ENCODE measurements at regions not wholly inside any gene's neighbourhood (a gene's known extent, or its start where the extent isn't known, plus 50 kb on each side); places are given as distances from the start of the nearest gene placed in this dataset.

GRCh38 chr12:16833376-16834015 lies 227.5 kb upstream of the LMO3 start:
- H3K36me3 Mint-ChIP-seq (ENCODE audit: low read depth) = no peaks in the 10 kb centered on the region
- DNase-seq (ENCODE audit: low spot score) = no peak
- peaks cover 4% of the 10 kb centered on the region for H3K27me3 Mint-ChIP-seq (ENCODE audit: low read depth)
- no peak overlapping the region for H3K4me3 Mint-ChIP-seq (ENCODE audit: unreplicated experiment)
- no peak overlapping the region for H3K27ac Mint-ChIP-seq (ENCODE audit: unreplicated experiment)
- H3K4me1 Mint-ChIP-seq (ENCODE audit: low read depth) = no peaks in the 10 kb centered on the region
- no peaks in the 10 kb centered on the region for H3K9me3 Mint-ChIP-seq (ENCODE audit: low read depth)
- no peak for TF ChIP-seq CTCF (IDR thresholded peaks at IDR 0.05)

GRCh38 chr12:16828891-16829290 lies 222.9 kb upstream of the LMO3 start:
- Mint-ChIP-seq H3K9me3 (ENCODE audit: low read depth) (peaks cover 8% of the 10 kb centered on the region), H3K36me3 (ENCODE audit: low read depth) (no peaks in the 10 kb centered on the region), H3K4me1 (ENCODE audit: low read depth) (no peaks in the 10 kb centered on the region), H3K27me3 (ENCODE audit: low read depth) (peaks cover 2% of the 10 kb centered on the region), H3K4me3 (ENCODE audit: unreplicated experiment) (no peak overlapping the region), H3K27ac (ENCODE audit: unreplicated experiment) (no peak overlapping the region)
- no peak for TF ChIP-seq CTCF (IDR thresholded peaks at IDR 0.05)
- DNase-seq (ENCODE audit: low spot score) = no peak

- no peak for DNase-seq (ENCODE audit: low spot score)
- H3K36me3 Mint-ChIP-seq (ENCODE audit: low read depth) = no peaks in the 10 kb centered on the region
- H3K4me1 Mint-ChIP-seq (ENCODE audit: low read depth) = no peaks in the 10 kb centered on the region
- peaks cover 2% of the 10 kb centered on the region for H3K27me3 Mint-ChIP-seq (ENCODE audit: low read depth)
- H3K4me3 Mint-ChIP-seq (ENCODE audit: unreplicated experiment) = no peak overlapping the region
- TF ChIP-seq CTCF (IDR thresholded peaks at IDR 0.05) = no peak
- H3K27ac Mint-ChIP-seq (ENCODE audit: unreplicated experiment) = no peak overlapping the region
- H3K9me3 Mint-ChIP-seq (ENCODE audit: low read depth) = peaks cover 3% of the 10 kb centered on the region
Measured at GRCh38 chr12:16807731-16808130, 201.8 kb upstream of the LMO3 start.

GRCh38 chr12:16796168-16796567 lies 190.2 kb upstream of the LMO3 start:
- no peak for TF ChIP-seq CTCF (IDR thresholded peaks at IDR 0.05)
- Mint-ChIP-seq H3K27ac (ENCODE audit: unreplicated experiment) (no peak overlapping the region), H3K4me1 (ENCODE audit: low read depth) (no peaks in the 10 kb centered on the region), H3K27me3 (ENCODE audit: low read depth) (no peaks in the 10 kb centered on the region), H3K4me3 (ENCODE audit: unreplicated experiment) (no peak overlapping the region), H3K36me3 (ENCODE audit: low read depth) (no peaks in the 10 kb centered on the region), H3K9me3 (ENCODE audit: low read depth) (no peaks in the 10 kb centered on the region)
- DNase-seq (ENCODE audit: low spot score) = no peak

- no peak for TF ChIP-seq CTCF (IDR thresholded peaks at IDR 0.05)
- H3K4me1 Mint-ChIP-seq (ENCODE audit: low read depth) = no peaks in the 10 kb centered on the region
- H3K4me3 Mint-ChIP-seq (ENCODE audit: unreplicated experiment) = no peak overlapping the region
- H3K27ac Mint-ChIP-seq (ENCODE audit: unreplicated experiment) = no peak overlapping the region
- no peaks in the 10 kb centered on the region for H3K36me3 Mint-ChIP-seq (ENCODE audit: low read depth)
- H3K27me3 Mint-ChIP-seq (ENCODE audit: low read depth) = no peaks in the 10 kb centered on the region
- no peaks in the 10 kb centered on the region for H3K9me3 Mint-ChIP-seq (ENCODE audit: low read depth)
- no peak for DNase-seq (ENCODE audit: low spot score)
Measured at GRCh38 chr12:16789204-16789790, 183.3 kb upstream of the LMO3 start.
